HepG2 (cell line): ENCODE measurements at regions not wholly inside any gene's neighbourhood (a gene's known extent, or its start where the extent isn't known, plus 50 kb on each side); places are given as distances from the start of the nearest gene placed in this dataset.

Source experiments
- ATAC-seq: fragments of 200-7000 bp; cut with Tn5 transposase; 3 replicates; pipeline ENCODE4 v1.9.1; 2020; ENCODE audit warnings: mild to moderate bottlenecking, moderate library complexity
- BruUV-seq: library from RNA; stranded (reverse); fragments of 400-500 nt; replicated peaks from 2 replicates; lab custom pipeline; 2021; lab: Mats Ljungman, UMichigan
- CTCF ChIA-PET: fragments of 300-600 bp; formaldehyde crosslinking; extraction: SDS; loops from one replicate; lab custom pipeline; 2021; ENCODE audit warnings: low total read pairs, inconsistent platforms, low intra/inter-chr PET ratio; lab: Yijun Ruan, JAX
- POLR2A ChIA-PET: fragments of 350-600 bp; sonication (Branson Sonifier 250); formaldehyde crosslinking; loops from one replicate; lab custom pipeline; 2020; ENCODE audit warnings: antibody characterized with exemption, inconsistent platforms; lab: Yijun Ruan, JAX
- DNase-seq: peaks from one replicate; pipeline ENCODE4 v3.0.0-alpha.2; 2015; ENCODE audit warnings: low spot score
- FAIRE-seq: peaks from 3 replicates; lab custom pipeline; 2011; peaks lifted over from hg19 to GRCh38; lab: Jason Lieb, UNC
- H2AFZ ChIP-seq: one replicate; pipeline ENCODE4 v1.6.1; 2011; ENCODE audit warnings: low read length, inconsistent platforms
- H3K27ac ChIP-seq: fragments of 300-600 bp; 3 replicates; pipeline ENCODE4 v1.8.0; 2011; ENCODE audit warnings: mixed run types, mild to moderate bottlenecking, mixed read lengths, low read length, inconsistent platforms; ENCODE audit not compliant: insufficient read depth; ENCODE audit errors: extremely low read length
- H3K27me3 ChIP-seq, 2 experiments: fragments of 200-600 bp in 1 of 2; 2 replicates in 1 of 2; 3 replicates in 1 of 2; pipeline versions ENCODE4 v1.6.0 to v1.8.0; 2011; ENCODE audit warnings: low read length in 2 of 2, mild to moderate bottlenecking in 2 of 2, moderate library complexity in 2 of 2, inconsistent platforms in 1 of 2; ENCODE audit not compliant: insufficient read depth in 2 of 2, control insufficient read depth in 1 of 2
- H3K36me3 ChIP-seq, 2 experiments: fragments of 200-600 bp in 1 of 2; replicated peaks in 1 of 2; 2 replicates in 1 of 2; 3 replicates in 1 of 2; pipeline versions ENCODE4 v1.5.1 to v1.8.0; 2011; ENCODE audit warnings: low read length in 2 of 2, inconsistent platforms in 1 of 2; ENCODE audit not compliant: insufficient read depth in 2 of 2, control insufficient read depth in 1 of 2
- H3K4me1 ChIP-seq: 2 replicates; pipeline ENCODE4 v1.5.1; 2012; ENCODE audit warnings: low read length, inconsistent platforms; ENCODE audit not compliant: insufficient read depth
- H3K4me2 ChIP-seq: 2 replicates; pipeline ENCODE4 v1.6.0; 2011; ENCODE audit warnings: low read depth, low read length, inconsistent platforms
- H3K4me3 ChIP-seq, 3 experiments: fragments of 200-600 bp in 1 of 3; sonication (generic), shearing (Covaris generic) in 1 of 3; replicated peaks in 1 of 3; 2 replicates each; pipeline ENCODE4 v1.5.1; 2011 to 2016; ENCODE audit warnings: low read length in 3 of 3, inconsistent platforms in 2 of 3, low read depth in 2 of 3, mild to moderate bottlenecking in 2 of 3, control low read depth in 1 of 3, mixed read lengths in 1 of 3; ENCODE audit not compliant: insufficient read depth in 1 of 3
- H3K79me2 ChIP-seq: one replicate; pipeline ENCODE4 v1.6.1; 2011; ENCODE audit warnings: low read length, inconsistent platforms; ENCODE audit not compliant: insufficient read depth
- H3K9ac ChIP-seq: 2 replicates; pipeline ENCODE4 v1.6.0; 2011; ENCODE audit warnings: mild to moderate bottlenecking, low read depth, low read length, inconsistent platforms; ENCODE audit not compliant: insufficient read depth
- H3K9me3 ChIP-seq: 2 replicates; pipeline ENCODE4 v1.5.1; 2012; ENCODE audit warnings: mild to moderate bottlenecking, low read length
- H4K20me1 ChIP-seq: 2 replicates; pipeline ENCODE4 v1.6.0; 2011; ENCODE audit warnings: inconsistent platforms, mild to moderate bottlenecking, low read length, moderate library complexity; ENCODE audit not compliant: insufficient read depth
- ARNTL ChIP-seq: sonication (generic); formaldehyde crosslinking; IDR thresholded peaks from 2 replicates; pipeline ENCODE4 v1.4.0; 2020; ENCODE audit warnings: mild to moderate bottlenecking, missing genetic modification reagents
- CEBPB ChIP-seq: IDR thresholded peaks from 2 replicates; pipeline ENCODE4 v1.6.1; 2011; ENCODE audit warnings: low read depth, low read length, improper control_type of control experiment, borderline replicate concordance
- TSC22D2 ChIP-seq: sonication (generic); formaldehyde crosslinking; IDR thresholded peaks from 2 replicates; pipeline ENCODE4 v1.5.1; 2020; ENCODE audit warnings: missing genetic modification reagents, mild to moderate bottlenecking, borderline replicate concordance
- ZNF790 ChIP-seq: sonication (generic); formaldehyde crosslinking; IDR thresholded peaks from 2 replicates; pipeline ENCODE4 v1.8.0; 2022; ENCODE audit warnings: missing genetic modification reagents, mild to moderate bottlenecking, borderline replicate concordance
- WGBS: methylation state at CpG from one replicate; pipeline ENCODE4 v1.1.6; 2017; ENCODE audit warnings: low lambda C conversion rate; 5-methylcytosine and 5-hydroxymethylcytosine counted together
- in situ Hi-C: cut with HindIII; loops from 2 replicates; pipeline ENCODE4 v1.10.0; 2017; ENCODE audit warnings: low pct_unique_long_range_greater_than_20kb; ENCODE audit not compliant: extremely low pct_ligation_motif_present
- intact Hi-C: fragments of 100-400 bp; cut with micrococcal nuclease; formaldehyde crosslinking; loops from one replicate; pipeline ENCODE4 v1.10.0; 2022; ENCODE audit not compliant: unreplicated experiment

GRCh38 chr18:55695091-55695490 is 107.1 kb upstream of the TCF4 start:
- Histone ChIP-seq H3K79me2 (no peaks in the 10 kb centered on the region), H3K4me2 (no peak overlapping the region), H3K4me3 (no peak overlapping the region), H3K27ac (no peak overlapping the region), H3K4me1 (no peaks in the 10 kb centered on the region), H3K9me3 (peaks cover 76% of the 10 kb centered on the region), H4K20me1 (no peaks in the 10 kb centered on the region), H2AFZ (no peak overlapping the region), H3K9ac (no peak overlapping the region), H3K27me3 (no peaks in the 10 kb centered on the region), H3K36me3 (no peaks in the 10 kb centered on the region)
- ATAC-seq, result no peak
- intact Hi-C loops, result no loop called here
- ChIA-PET CTCF (no interaction called here), POLR2A (no interaction called here)
- in situ Hi-C loops, result no loop called here
- DNase-seq, result no peak
- no TSS peak for BruUV-seq
- no peak for FAIRE-seq
- TF ChIP-seq TSC22D2 (CRISPR knock-in tag) (no peak), CEBPB (no peak)

DNA sequence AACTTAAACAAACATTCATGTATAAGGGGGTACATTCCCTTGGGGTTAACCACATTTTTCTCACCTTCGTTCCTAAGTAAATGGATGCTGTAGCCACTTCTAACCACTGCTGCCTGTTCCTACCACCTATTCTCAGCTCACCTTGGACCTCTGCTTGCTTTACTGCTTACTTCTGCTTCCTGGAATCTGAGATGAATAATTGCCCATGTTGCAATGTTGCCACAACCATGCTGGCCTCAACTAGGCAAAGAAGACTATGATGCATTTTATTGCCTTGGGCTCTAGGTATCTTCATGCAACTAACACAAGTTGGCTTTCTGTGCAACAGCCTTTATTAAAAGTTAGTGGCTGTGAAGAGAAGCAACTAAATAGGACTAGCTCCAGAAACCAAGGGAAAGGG is 106.3 kb upstream of the TCF4 start:
- CTCF ChIA-PET, result no interaction called here
- POLR2A ChIA-PET, result no interaction called here
- H2AFZ ChIP-seq, result no peak overlapping the region
- H3K9ac ChIP-seq, result no peak overlapping the region
- no peak for ATAC-seq
- H3K27ac ChIP-seq, result no peak overlapping the region
- H3K4me3 ChIP-seq, result no peak overlapping the region
- H3K79me2 ChIP-seq, result no peaks in the 10 kb centered on the region
- intact Hi-C loops (no loop called here), in situ Hi-C loops (no loop called here)
- peaks cover 77% of the 10 kb centered on the region for H3K9me3 ChIP-seq
- WGBS, result 4% methylated on average over 1 of the region's 1 CpG
- H3K27me3 ChIP-seq, result no peaks in the 10 kb centered on the region
- TF ChIP-seq ZNF790 (CRISPR knock-in tag), result no peak
- TF ChIP-seq ARNTL, result no peak
- H3K4me1 ChIP-seq, result no peaks in the 10 kb centered on the region
- no peaks in the 10 kb centered on the region for H4K20me1 ChIP-seq
- H3K4me2 ChIP-seq, result no peak overlapping the region
- no peak for DNase-seq
- H3K36me3 ChIP-seq, result no peaks in the 10 kb centered on the region
- FAIRE-seq, result no peak
- BruUV-seq, result no TSS peak
